Uterus (tissue), 3 donors: ENCODE measurements at regions not wholly inside any gene's neighbourhood (a gene's known extent, or its start where the extent isn't known, plus 50 kb on each side); places are given as distances from the start of the nearest gene placed in this dataset.

Experiments used
- DNase-seq, 2 donors: peaks; one replicate each; pipeline ENCODE4 v3.0.0-alpha.2; 2019 to 2020
- H3K27ac ChIP-seq, 2 donors: fragments of 200-600 bp; sonication (generic); 1 replicate in 1 of 2; 2 replicates in 1 of 2; pipeline ENCODE4 v1.5.1; 2016 to 2018
- H3K27me3 ChIP-seq, 2 donors: fragments of 200-600 bp; sonication (generic); one replicate each; pipeline ENCODE4 v1.5.1; 2018 to 2019; ENCODE audit warnings: control low read depth in 1 of 2
- H3K36me3 ChIP-seq, 2 donors: fragments of 200-600 bp; sonication (generic); one replicate each; pipeline ENCODE4 v1.5.1; 2019; ENCODE audit warnings: control low read depth in 1 of 2
- H3K4me1 ChIP-seq, 2 donors: fragments of 200-600 bp; sonication (generic); one replicate each; pipeline ENCODE4 v1.5.1; 2018 to 2019; ENCODE audit warnings: control low read depth in 1 of 2
- H3K4me3 ChIP-seq, 2 donors: fragments of 200-600 bp; sonication (generic); 1 replicate in 1 of 2; 2 replicates in 1 of 2; pipeline ENCODE4 v1.5.1; 2018 to 2019; ENCODE audit warnings: mild to moderate bottlenecking in 1 of 2
- H3K9me3 ChIP-seq, 2 donors: fragments of 200-600 bp; sonication (generic); one replicate each; pipeline ENCODE4 v1.5.1; 2019; ENCODE audit warnings: control low read depth in 1 of 2
- CTCF ChIP-seq, 4 experiments: fragments of 200-600 bp in 2 of 4; fragments of 450-650 bp in 2 of 4; sonication (generic) in 2 of 4; IDR thresholded peaks; one replicate each; pipeline ENCODE4 v1.5.1; 2016 to 2019; ENCODE audit warnings: antibody characterized with exemption in 4 of 4, mild to moderate bottlenecking in 2 of 4, moderate library complexity in 1 of 4
- POLR2A ChIP-seq, 2 donors: fragments of 450-650 bp; IDR thresholded peaks; one replicate each; pipeline ENCODE4 v1.6.1; 2016; ENCODE audit warnings: antibody characterized with exemption in 2 of 2, mild to moderate bottlenecking in 1 of 2, moderate library complexity in 1 of 2
- intact Hi-C: fragments of 100-400 bp; cut with DNase I; formaldehyde crosslinking; loops from one replicate; pipeline ENCODE4 v1.15.1; 2023; ENCODE audit warnings: low total_unique reads
- donor health status: DM: yes; HTN: yes; CAD: no.

DNA sequence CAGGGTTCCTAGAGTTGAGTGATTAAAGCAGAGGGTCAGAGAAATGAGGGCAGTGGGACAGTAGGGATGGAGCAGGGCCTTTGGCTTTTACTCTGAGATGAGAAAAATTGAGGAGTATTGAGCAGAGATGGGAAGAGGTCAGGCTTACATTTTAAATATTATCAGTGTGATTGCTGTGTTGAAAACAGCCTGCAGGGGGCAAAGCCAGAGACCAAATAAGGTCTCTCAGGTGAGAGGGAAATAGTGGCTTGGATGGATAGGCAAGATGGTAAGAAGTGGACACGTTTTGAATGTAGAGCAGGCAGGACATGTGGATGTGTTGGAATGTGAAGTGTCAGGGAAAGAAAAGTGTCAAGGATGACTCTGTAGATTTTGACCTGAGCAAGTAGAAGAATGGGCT lies 105.0 kb upstream of the MAP3K7 start:
- H3K27ac ChIP-seq: no peak overlapping the region
- H3K27me3 ChIP-seq: no peaks in the 10 kb centered on the region
- H3K4me3 ChIP-seq: no peak overlapping the region
- intact Hi-C loops: no loop called here
- no peaks in the 10 kb centered on the region for H3K9me3 ChIP-seq
- TF ChIP-seq POLR2A (IDR thresholded peaks at IDR 0.05) (no peak), CTCF (IDR thresholded peaks at IDR 0.05) (no peak)
- no peak for DNase-seq
- H3K4me1 ChIP-seq: no peaks in the 10 kb centered on the region
- no peaks in the 10 kb centered on the region for H3K36me3 ChIP-seq

GRCh38 chr6:90689172-90689571 lies 102.3 kb upstream of the MAP3K7 start:
- Histone ChIP-seq H3K27ac (no peak overlapping the region), H3K36me3 (no peaks in the 10 kb centered on the region), H3K27me3 (peaks cover 0 to 8% of the 10 kb centered on the region in 2 donors), H3K9me3 (no peaks in the 10 kb centered on the region), H3K4me3 (no peak overlapping the region), H3K4me1 (no peaks in the 10 kb centered on the region)
- no peak for DNase-seq
- TF ChIP-seq POLR2A (IDR thresholded peaks at IDR 0.05) (no peak), CTCF (IDR thresholded peaks at IDR 0.05) (no peak)
- intact Hi-C loops: no loop called here

GRCh38 chr6:90687775-90688380 lies 101.0 kb upstream of the MAP3K7 start:
- no peaks in the 10 kb centered on the region for H3K4me1 ChIP-seq
- no peak overlapping the region for H3K4me3 ChIP-seq
- intact Hi-C loops: no loop called here
- H3K27me3 ChIP-seq: peaks cover 0 to 8% of the 10 kb centered on the region in 2 donors
- H3K36me3 ChIP-seq: no peaks in the 10 kb centered on the region
- TF ChIP-seq CTCF (IDR thresholded peaks at IDR 0.05): no peak
- no peak for TF ChIP-seq POLR2A (IDR thresholded peaks at IDR 0.05)
- no peak for DNase-seq
- no peak overlapping the region for H3K27ac ChIP-seq
- no peaks in the 10 kb centered on the region for H3K9me3 ChIP-seq

- Histone ChIP-seq H3K36me3 (no peaks in the 10 kb centered on the region), H3K9me3 (no peaks in the 10 kb centered on the region), H3K27ac (no peak overlapping the region), H3K4me3 (no peak overlapping the region), H3K4me1 (no peaks in the 10 kb centered on the region), H3K27me3 (peaks cover 0 to 8% of the 10 kb centered on the region in 2 donors)
- TF ChIP-seq POLR2A (IDR thresholded peaks at IDR 0.05): no peak
- TF ChIP-seq CTCF (IDR thresholded peaks at IDR 0.05): no peak
- intact Hi-C loops: no loop called here
- DNase-seq: no peak
Observed at GRCh38 chr6:90681863-90682262, 95.0 kb upstream of the MAP3K7 start.

GRCh38 chr6:90678049-90678779 lies 91.3 kb upstream of the MAP3K7 start:
- H3K9me3 ChIP-seq: no peaks in the 10 kb centered on the region

More at GRCh38 chr6:90678049-90678779, 91.3 kb upstream of the MAP3K7 start:
- TF ChIP-seq POLR2A (IDR thresholded peaks at IDR 0.05) (no peak), CTCF (IDR thresholded peaks at IDR 0.05) (no peak)
- H3K36me3 ChIP-seq: no peaks in the 10 kb centered on the region
- no peaks in the 10 kb centered on the region for H3K4me1 ChIP-seq
- no peak for DNase-seq
- no peak overlapping the region for H3K27ac ChIP-seq
- intact Hi-C loops: no loop called here
- no peaks in the 10 kb centered on the region for H3K27me3 ChIP-seq
- no peak overlapping the region for H3K4me3 ChIP-seq
